Glutamatergic neuron (in vitro differentiated cells): ENCODE measurements at regions not wholly inside any gene's neighbourhood (a gene's known extent, or its start where the extent isn't known, plus 50 kb on each side); places are given as distances from the start of the nearest gene placed in this dataset.

ENCODE experiments used
- DNase-seq: peaks from one replicate; pipeline ENCODE4 v3.0.0; 2022
- H3K27ac Mint-ChIP-seq: one replicate; pipeline ENCODE4 v1.8.0; 2020; ENCODE audit warnings: mild to moderate bottlenecking, mixed read lengths, inconsistent platforms; ENCODE audit not compliant: unreplicated experiment
- H3K27me3 Mint-ChIP-seq: one replicate; pipeline ENCODE4 v1.8.0; 2020; ENCODE audit warnings: mild to moderate bottlenecking, moderate library complexity, mixed read lengths, inconsistent platforms; ENCODE audit not compliant: unreplicated experiment
- H3K36me3 Mint-ChIP-seq: one replicate; pipeline ENCODE4 v1.8.0; 2020; ENCODE audit warnings: mild to moderate bottlenecking, mixed read lengths, inconsistent platforms; ENCODE audit not compliant: unreplicated experiment
- H3K4me1 Mint-ChIP-seq: one replicate; pipeline ENCODE4 v1.8.0; 2020; ENCODE audit warnings: mild to moderate bottlenecking, low read depth, mixed read lengths, inconsistent platforms; ENCODE audit not compliant: unreplicated experiment
- H3K4me3 Mint-ChIP-seq: one replicate; pipeline ENCODE4 v1.8.0; 2020; ENCODE audit warnings: mild to moderate bottlenecking, mixed read lengths, inconsistent platforms; ENCODE audit not compliant: unreplicated experiment
- H3K9me3 Mint-ChIP-seq: one replicate; pipeline ENCODE4 v1.8.0; 2020; ENCODE audit warnings: mild to moderate bottlenecking, moderate library complexity, mixed read lengths, inconsistent platforms; ENCODE audit not compliant: unreplicated experiment
- TF ChIP-seq, protein P1 (sequence below): fragments of 200-600 bp; sonication (generic); IDR thresholded peaks from one replicate; pipeline ENCODE4 v1.5.0; 2021; ENCODE audit not compliant: partially characterized antibody, unreplicated experiment

- no peak overlapping the region for H3K27ac Mint-ChIP-seq
- TF ChIP-seq, protein P1, sequence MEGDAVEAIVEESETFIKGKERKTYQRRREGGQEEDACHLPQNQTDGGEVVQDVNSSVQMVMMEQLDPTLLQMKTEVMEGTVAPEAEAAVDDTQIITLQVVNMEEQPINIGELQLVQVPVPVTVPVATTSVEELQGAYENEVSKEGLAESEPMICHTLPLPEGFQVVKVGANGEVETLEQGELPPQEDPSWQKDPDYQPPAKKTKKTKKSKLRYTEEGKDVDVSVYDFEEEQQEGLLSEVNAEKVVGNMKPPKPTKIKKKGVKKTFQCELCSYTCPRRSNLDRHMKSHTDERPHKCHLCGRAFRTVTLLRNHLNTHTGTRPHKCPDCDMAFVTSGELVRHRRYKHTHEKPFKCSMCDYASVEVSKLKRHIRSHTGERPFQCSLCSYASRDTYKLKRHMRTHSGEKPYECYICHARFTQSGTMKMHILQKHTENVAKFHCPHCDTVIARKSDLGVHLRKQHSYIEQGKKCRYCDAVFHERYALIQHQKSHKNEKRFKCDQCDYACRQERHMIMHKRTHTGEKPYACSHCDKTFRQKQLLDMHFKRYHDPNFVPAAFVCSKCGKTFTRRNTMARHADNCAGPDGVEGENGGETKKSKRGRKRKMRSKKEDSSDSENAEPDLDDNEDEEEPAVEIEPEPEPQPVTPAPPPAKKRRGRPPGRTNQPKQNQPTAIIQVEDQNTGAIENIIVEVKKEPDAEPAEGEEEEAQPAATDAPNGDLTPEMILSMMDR, result no peak
- no peak overlapping the region for H3K4me3 Mint-ChIP-seq
- H3K27me3 Mint-ChIP-seq, result peaks cover 5% of the 10 kb centered on the region
- peaks cover 19% of the 10 kb centered on the region for H3K9me3 Mint-ChIP-seq
- peaks cover 12% of the 10 kb centered on the region for H3K4me1 Mint-ChIP-seq
- no peak for DNase-seq
- H3K36me3 Mint-ChIP-seq, result peaks cover 9% of the 10 kb centered on the region
Measured at GRCh38 chr5:1703352-1704050, 96.1 kb downstream of the MRPL36 start.

DNA sequence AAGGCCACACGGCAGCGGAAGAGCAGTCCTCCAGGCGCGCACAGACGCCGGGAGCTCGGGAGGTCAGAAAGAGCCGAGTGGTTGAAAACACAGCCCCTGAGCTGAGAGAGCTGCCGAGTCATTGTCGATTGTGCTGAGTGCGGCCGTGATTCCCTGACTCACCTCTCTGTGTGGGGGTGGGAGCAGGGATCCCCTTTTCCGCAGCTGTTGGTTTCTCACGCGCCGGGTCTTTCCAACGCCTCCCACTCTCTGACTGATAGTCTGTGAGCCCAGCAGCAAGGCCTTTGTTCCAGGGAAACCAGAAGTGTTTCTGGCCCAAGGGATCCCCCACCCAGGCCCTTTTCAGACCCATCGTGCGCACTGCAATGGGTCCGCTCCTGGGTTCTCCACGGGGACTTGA is 97.3 kb downstream of the MRPL36 start:
- Mint-ChIP-seq H3K9me3 (peaks cover 16% of the 10 kb centered on the region), H3K27ac (peak overlapping the region; percentile 83), H3K4me1 (peaks cover 12% of the 10 kb centered on the region), H3K36me3 (peaks cover 9% of the 10 kb centered on the region), H3K27me3 (peaks cover 2% of the 10 kb centered on the region), H3K4me3 (no peak overlapping the region)
- TF ChIP-seq, protein P1, result no peak
- DNase-seq, result no peak

GRCh38 chr5:1701884-1702283 is 97.8 kb downstream of the MRPL36 start:
- Mint-ChIP-seq H3K27ac (no peak overlapping the region), H3K4me3 (no peak overlapping the region), H3K36me3 (peaks cover 9% of the 10 kb centered on the region), H3K4me1 (peaks cover 12% of the 10 kb centered on the region), H3K27me3 (peaks cover 2% of the 10 kb centered on the region), H3K9me3 (peaks cover 16% of the 10 kb centered on the region)
- no peak for DNase-seq
- TF ChIP-seq, protein P1, result no peak

DNA sequence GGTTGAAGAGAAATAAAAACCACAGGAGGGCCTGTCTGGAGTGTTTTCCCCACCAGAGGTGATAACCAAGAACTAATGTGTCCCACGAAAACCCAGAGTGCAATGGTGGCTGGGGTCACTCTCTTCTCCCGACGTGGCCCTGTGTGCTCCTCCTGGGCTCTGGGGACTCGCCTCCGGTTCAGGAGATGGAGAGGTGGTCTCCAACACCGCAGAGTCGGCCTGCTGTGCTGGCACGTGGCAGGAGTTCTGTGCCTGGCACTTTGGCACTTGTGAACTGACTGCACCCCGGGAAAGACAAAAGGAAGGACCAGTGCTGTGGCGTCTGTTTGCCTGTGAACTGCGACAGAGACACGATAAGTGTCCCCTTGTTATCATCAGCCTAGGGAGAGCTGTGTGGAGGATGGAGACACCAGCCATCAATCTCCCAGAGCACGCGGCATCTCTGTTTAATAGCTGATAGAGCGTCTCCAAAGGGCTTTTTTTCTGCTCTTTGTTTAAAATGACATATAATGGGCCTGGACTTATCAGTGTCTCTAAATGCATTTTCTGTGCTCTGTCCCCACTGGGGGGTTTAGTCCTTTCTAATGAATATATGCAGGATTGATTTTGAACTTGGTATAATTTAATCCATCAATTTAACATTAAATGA is 98.3 kb downstream of the MRPL36 start:
- H3K9me3 Mint-ChIP-seq, result peaks cover 16% of the 10 kb centered on the region
- H3K36me3 Mint-ChIP-seq, result peaks cover 9% of the 10 kb centered on the region
- H3K27me3 Mint-ChIP-seq, result peaks cover 2% of the 10 kb centered on the region
- no peak overlapping the region for H3K4me3 Mint-ChIP-seq
- no peak overlapping the region for H3K27ac Mint-ChIP-seq
- TF ChIP-seq, protein P1, result no peak
- H3K4me1 Mint-ChIP-seq, result peaks cover 12% of the 10 kb centered on the region
- DNase-seq, result no peak

DNA sequence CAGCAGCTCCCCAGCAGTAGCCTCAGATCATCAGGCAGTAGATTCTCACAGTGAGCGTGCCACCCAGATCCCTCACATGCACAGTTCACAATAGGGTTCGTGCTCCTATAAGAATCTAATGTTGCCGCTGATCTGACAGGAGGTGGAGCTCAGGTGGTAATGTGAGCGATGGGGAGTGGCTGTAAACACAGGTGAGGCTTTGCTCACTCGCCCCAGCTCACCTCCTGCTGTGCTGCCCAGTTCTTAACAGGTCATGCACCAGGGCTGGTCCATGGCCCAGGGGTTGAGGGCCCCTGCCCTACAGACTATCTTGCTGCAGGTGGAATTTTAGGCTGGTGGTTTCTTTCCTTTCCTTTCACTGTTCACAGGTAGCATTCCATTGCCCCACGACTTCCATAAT is 100.2 kb downstream of the MRPL36 start:
- Mint-ChIP-seq H3K36me3 (peaks cover 13% of the 10 kb centered on the region), H3K4me3 (no peak overlapping the region), H3K27ac (no peak overlapping the region), H3K27me3 (peaks cover 2% of the 10 kb centered on the region), H3K4me1 (peaks cover 12% of the 10 kb centered on the region), H3K9me3 (peaks cover 16% of the 10 kb centered on the region)
- no peak for DNase-seq
- TF ChIP-seq, protein P1, result no peak
